Neural cell (in vitro differentiated cells): ENCODE measurements at regions not wholly inside any gene's neighbourhood (a gene's known extent, or its start where the extent isn't known, plus 50 kb on each side); places are given as distances from the start of the nearest gene placed in this dataset.

Experiments used
- H2AFZ ChIP-seq: fragments of 200-600, 300-800 bp; sonication (generic), shearing (Covaris generic); 2 replicates; pipeline ENCODE4 v1.6.0; 2014; ENCODE audit warnings: low read depth, mild to moderate bottlenecking, antibody characterized with exemption, low read length, moderate library complexity
- H3F3A ChIP-seq: fragments of 200-600 bp; shearing (Covaris generic); 2 replicates; pipeline ENCODE4 v1.6.1; 2016; ENCODE audit warnings: mild to moderate bottlenecking, moderate library complexity, mixed read lengths, antibody characterized with exemption, low read length; ENCODE audit not compliant: insufficient read depth, poor library complexity, severe bottlenecking
- H3K27ac ChIP-seq: fragments of 200-600, 300-800 bp; sonication (generic), shearing (Covaris generic); 2 replicates; pipeline ENCODE4 v1.5.1; 2014; ENCODE audit warnings: mild to moderate bottlenecking, low read length, moderate library complexity
- H3K27me3 ChIP-seq: fragments of 300-800, 200-600 bp; sonication (generic), shearing (Covaris generic); 2 replicates; pipeline ENCODE4 v1.6.0; 2014; ENCODE audit warnings: mild to moderate bottlenecking, low read depth, low read length, moderate library complexity; ENCODE audit not compliant: insufficient read depth
- H3K36me3 ChIP-seq: fragments of 300-800, 200-600 bp; sonication (generic), shearing (Covaris generic); 2 replicates; pipeline ENCODE4 v1.5.1; 2014; ENCODE audit warnings: mild to moderate bottlenecking, antibody characterized with exemption, low read length, moderate library complexity; ENCODE audit not compliant: insufficient read depth
- H3K4me2 ChIP-seq: fragments of 300-800, 200-600 bp; sonication (generic), shearing (Covaris generic); 2 replicates; pipeline ENCODE4 v1.6.0; 2014; ENCODE audit warnings: mild to moderate bottlenecking, low read length
- H3K4me3 ChIP-seq: fragments of 300-800, 200-600 bp; sonication (generic), shearing (Covaris generic); 2 replicates; pipeline ENCODE4 v1.5.1; 2014; ENCODE audit warnings: mild to moderate bottlenecking, low read length, moderate library complexity
- H3K79me2 ChIP-seq: fragments of 200-600 bp; shearing (Covaris generic); replicated peaks from 2 replicates; pipeline ENCODE4 v1.6.0; 2014; ENCODE audit warnings: mild to moderate bottlenecking, low read length, moderate library complexity; ENCODE audit not compliant: insufficient read depth
- H3K9ac ChIP-seq: fragments of 300-800, 200-600 bp; sonication (generic), shearing (Covaris generic); 2 replicates; pipeline ENCODE4 v1.6.1; 2016; ENCODE audit warnings: mild to moderate bottlenecking, low read length, mixed read lengths
- H3K9me2 ChIP-seq: fragments of 200-600 bp; shearing (Covaris generic); 2 replicates; pipeline ENCODE4 v1.6.1; 2016; ENCODE audit warnings: mild to moderate bottlenecking, low read length, mixed read lengths; ENCODE audit not compliant: insufficient read depth
- H3K9me3 ChIP-seq: fragments of 200-600, 300-800 bp; sonication (generic), shearing (Covaris generic); 2 replicates; pipeline ENCODE4 v1.6.1; 2016; ENCODE audit warnings: mild to moderate bottlenecking, mixed run types, low read length, moderate library complexity, mixed read lengths
- H4K20me1 ChIP-seq: fragments of 200-600 bp; shearing (Covaris generic); 2 replicates; pipeline ENCODE4 v1.6.1; 2016; ENCODE audit warnings: mild to moderate bottlenecking, mixed run types; ENCODE audit not compliant: insufficient read depth
- EP300 ChIP-seq: fragments of 450-650 bp; conservative IDR thresholded peaks from 2 replicates; pipeline ENCODE4 v1.6.1; 2014; ENCODE audit warnings: antibody characterized with exemption, mild to moderate bottlenecking, moderate library complexity; ENCODE audit not compliant: poor library complexity, severe bottlenecking
- EZH2 ChIP-seq: fragments of 200-600, 300-800 bp; shearing (Covaris generic), sonication (generic); IDR thresholded peaks from 2 replicates; pipeline ENCODE4 v1.6.1; 2014; ENCODE audit warnings: antibody characterized with exemption, low read length, borderline replicate concordance, mild to moderate bottlenecking; ENCODE audit not compliant: insufficient read depth, poor library complexity, severe bottlenecking
- MXI1 ChIP-seq: fragments of 450-650 bp; conservative IDR thresholded peaks from 2 replicates; pipeline ENCODE4 v1.6.1; 2014; ENCODE audit warnings: antibody characterized with exemption, mild to moderate bottlenecking; ENCODE audit not compliant: poor library complexity, severe bottlenecking
- POLR2AphosphoS5 ChIP-seq: IDR thresholded peaks from 2 replicates; pipeline ENCODE4 v1.6.1; 2012
- RAD21 ChIP-seq: fragments of 450-650 bp; conservative IDR thresholded peaks from 2 replicates; pipeline ENCODE4 v1.6.1; 2014; ENCODE audit warnings: antibody characterized with exemption, mild to moderate bottlenecking, moderate library complexity
- SMC3 ChIP-seq: fragments of 450-650 bp; conservative IDR thresholded peaks from 2 replicates; pipeline ENCODE4 v1.6.1; 2014; ENCODE audit warnings: antibody characterized with exemption, mild to moderate bottlenecking, moderate library complexity; ENCODE audit not compliant: poor library complexity
- TAF1 ChIP-seq: IDR thresholded peaks from 2 replicates; pipeline ENCODE4 v1.6.1; 2012; ENCODE audit warnings: low read depth
- TF ChIP-seq, protein P1 (sequence below): IDR thresholded peaks from 2 replicates; pipeline ENCODE4 v1.6.1; 2012; ENCODE audit warnings: borderline replicate concordance
- TF ChIP-seq, protein P2 (sequence below): fragments of 450-650 bp; IDR thresholded peaks from 2 replicates; pipeline ENCODE4 v1.5.1; 2014; ENCODE audit warnings: antibody characterized with exemption, mild to moderate bottlenecking, moderate library complexity; ENCODE audit not compliant: poor library complexity, severe bottlenecking

DNA sequence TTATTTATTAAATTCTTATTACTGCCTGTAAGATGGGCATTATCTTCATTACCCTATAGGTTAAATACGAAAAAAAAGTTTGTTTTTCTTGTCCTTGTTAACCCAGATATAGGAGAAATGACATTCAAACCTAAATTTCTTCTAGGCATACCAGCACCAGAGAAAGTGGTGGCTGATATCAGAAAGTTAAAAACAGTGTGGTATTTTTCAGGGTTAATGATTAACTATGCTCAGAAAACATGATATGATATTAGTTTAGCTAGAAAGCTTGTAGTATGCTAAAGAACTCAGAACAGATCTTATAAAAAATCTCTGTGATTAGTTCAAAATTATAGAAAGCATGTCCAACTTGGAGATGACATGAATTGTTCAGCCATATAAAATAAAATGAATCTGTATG, 630.5 kb upstream of the EPHA6 start:
- Histone ChIP-seq H3K27ac (no peak overlapping the region), H3K9me2 (no peaks in the 10 kb centered on the region), H4K20me1 (no peaks in the 10 kb centered on the region), H2AFZ (no peak overlapping the region), H3K27me3 (no peaks in the 10 kb centered on the region), H3K4me3 (no peak overlapping the region), H3F3A (no peaks in the 10 kb centered on the region), H3K4me2 (no peak overlapping the region), H3K79me2 (no peaks in the 10 kb centered on the region), H3K9ac (no peak overlapping the region), H3K9me3 (no peaks in the 10 kb centered on the region), H3K36me3 (no peaks in the 10 kb centered on the region)
- TF ChIP-seq POLR2AphosphoS5: no peak
- TF ChIP-seq RAD21: no peak
- TF ChIP-seq, protein P1, sequence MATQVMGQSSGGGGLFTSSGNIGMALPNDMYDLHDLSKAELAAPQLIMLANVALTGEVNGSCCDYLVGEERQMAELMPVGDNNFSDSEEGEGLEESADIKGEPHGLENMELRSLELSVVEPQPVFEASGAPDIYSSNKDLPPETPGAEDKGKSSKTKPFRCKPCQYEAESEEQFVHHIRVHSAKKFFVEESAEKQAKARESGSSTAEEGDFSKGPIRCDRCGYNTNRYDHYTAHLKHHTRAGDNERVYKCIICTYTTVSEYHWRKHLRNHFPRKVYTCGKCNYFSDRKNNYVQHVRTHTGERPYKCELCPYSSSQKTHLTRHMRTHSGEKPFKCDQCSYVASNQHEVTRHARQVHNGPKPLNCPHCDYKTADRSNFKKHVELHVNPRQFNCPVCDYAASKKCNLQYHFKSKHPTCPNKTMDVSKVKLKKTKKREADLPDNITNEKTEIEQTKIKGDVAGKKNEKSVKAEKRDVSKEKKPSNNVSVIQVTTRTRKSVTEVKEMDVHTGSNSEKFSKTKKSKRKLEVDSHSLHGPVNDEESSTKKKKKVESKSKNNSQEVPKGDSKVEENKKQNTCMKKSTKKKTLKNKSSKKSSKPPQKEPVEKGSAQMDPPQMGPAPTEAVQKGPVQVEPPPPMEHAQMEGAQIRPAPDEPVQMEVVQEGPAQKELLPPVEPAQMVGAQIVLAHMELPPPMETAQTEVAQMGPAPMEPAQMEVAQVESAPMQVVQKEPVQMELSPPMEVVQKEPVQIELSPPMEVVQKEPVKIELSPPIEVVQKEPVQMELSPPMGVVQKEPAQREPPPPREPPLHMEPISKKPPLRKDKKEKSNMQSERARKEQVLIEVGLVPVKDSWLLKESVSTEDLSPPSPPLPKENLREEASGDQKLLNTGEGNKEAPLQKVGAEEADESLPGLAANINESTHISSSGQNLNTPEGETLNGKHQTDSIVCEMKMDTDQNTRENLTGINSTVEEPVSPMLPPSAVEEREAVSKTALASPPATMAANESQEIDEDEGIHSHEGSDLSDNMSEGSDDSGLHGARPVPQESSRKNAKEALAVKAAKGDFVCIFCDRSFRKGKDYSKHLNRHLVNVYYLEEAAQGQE: no peak
- TF ChIP-seq MXI1: no peak
- no peak for TF ChIP-seq TAF1
- no peak for TF ChIP-seq EP300
- TF ChIP-seq, protein P2, sequence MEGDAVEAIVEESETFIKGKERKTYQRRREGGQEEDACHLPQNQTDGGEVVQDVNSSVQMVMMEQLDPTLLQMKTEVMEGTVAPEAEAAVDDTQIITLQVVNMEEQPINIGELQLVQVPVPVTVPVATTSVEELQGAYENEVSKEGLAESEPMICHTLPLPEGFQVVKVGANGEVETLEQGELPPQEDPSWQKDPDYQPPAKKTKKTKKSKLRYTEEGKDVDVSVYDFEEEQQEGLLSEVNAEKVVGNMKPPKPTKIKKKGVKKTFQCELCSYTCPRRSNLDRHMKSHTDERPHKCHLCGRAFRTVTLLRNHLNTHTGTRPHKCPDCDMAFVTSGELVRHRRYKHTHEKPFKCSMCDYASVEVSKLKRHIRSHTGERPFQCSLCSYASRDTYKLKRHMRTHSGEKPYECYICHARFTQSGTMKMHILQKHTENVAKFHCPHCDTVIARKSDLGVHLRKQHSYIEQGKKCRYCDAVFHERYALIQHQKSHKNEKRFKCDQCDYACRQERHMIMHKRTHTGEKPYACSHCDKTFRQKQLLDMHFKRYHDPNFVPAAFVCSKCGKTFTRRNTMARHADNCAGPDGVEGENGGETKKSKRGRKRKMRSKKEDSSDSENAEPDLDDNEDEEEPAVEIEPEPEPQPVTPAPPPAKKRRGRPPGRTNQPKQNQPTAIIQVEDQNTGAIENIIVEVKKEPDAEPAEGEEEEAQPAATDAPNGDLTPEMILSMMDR: no peak
- no peak for TF ChIP-seq SMC3
- TF ChIP-seq EZH2: no peak

DNA sequence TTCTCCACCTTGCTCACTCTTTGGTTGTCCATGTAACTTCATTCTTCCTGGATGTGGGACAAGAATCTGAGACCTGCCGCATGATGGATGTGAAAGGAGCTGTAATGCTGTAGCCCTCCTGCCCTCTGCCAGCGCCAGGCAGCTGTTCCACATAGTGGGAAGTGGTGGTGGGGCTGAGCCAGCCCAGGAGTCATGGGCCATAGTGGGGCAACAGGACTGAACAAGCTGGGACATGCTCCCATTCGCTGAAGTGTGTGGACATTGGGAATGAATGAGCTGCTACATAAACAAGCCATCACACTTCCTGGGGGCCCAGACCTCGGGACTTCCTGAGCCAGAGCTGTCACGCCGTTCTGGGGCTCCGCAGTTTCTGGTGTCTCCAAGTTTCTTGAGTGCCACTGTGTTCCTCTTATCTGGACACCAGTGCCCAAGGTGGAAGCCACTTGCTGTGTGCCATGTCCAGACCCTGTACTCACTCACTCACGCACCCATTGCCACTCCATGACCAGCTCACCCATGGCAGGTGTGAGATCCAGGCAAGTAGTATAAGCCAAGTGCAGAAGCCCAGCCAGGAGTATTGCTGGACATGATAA, 624.3 kb upstream of the EPHA6 start:
- H2AFZ ChIP-seq: no peak overlapping the region

More for the DNA sequence above, 624.3 kb upstream of the EPHA6 start:
- H3K36me3 ChIP-seq: no peaks in the 10 kb centered on the region
- H3F3A ChIP-seq: no peaks in the 10 kb centered on the region
- no peaks in the 10 kb centered on the region for H3K27me3 ChIP-seq
- TF ChIP-seq EP300: no peak
- no peak for TF ChIP-seq POLR2AphosphoS5
- TF ChIP-seq, protein P2: no peak
- no peaks in the 10 kb centered on the region for H4K20me1 ChIP-seq
- no peak overlapping the region for H3K4me3 ChIP-seq
- H3K27ac ChIP-seq: no peak overlapping the region
- H3K9me2 ChIP-seq: no peaks in the 10 kb centered on the region
- H3K9ac ChIP-seq: no peak overlapping the region
- no peaks in the 10 kb centered on the region for H3K79me2 ChIP-seq
- no peak overlapping the region for H3K4me2 ChIP-seq
- no peaks in the 10 kb centered on the region for H3K9me3 ChIP-seq
